DMS153 treated with DMSO at 0.1 percent for 48 hours (cell line): ENCODE measurements at regions not wholly inside any gene's neighbourhood (a gene's known extent, or its start where the extent isn't known, plus 50 kb on each side); places are given as distances from the start of the nearest gene placed in this dataset.

ENCODE experiments used
- DNase-seq: peaks from one replicate; lab custom pipeline; 2025; ENCODE audit not compliant: unreplicated experiment; lab: John Stamatoyannopoulos, UW

GRCh38 chr5:167759057-167759821 lies 532.2 kb upstream of the WWC1 start:
- no peak for DNase-seq

GRCh38 chr5:167763772-167764171 lies 527.7 kb upstream of the WWC1 start:
- no peak for DNase-seq

GRCh38 chr5:167764641-167765289 lies 526.7 kb upstream of the WWC1 start:
- DNase-seq, result no peak

GRCh38 chr5:167765352-167765751 lies 526.1 kb upstream of the WWC1 start:
- DNase-seq, result no peak

GRCh38 chr5:167766957-167767356 lies 524.5 kb upstream of the WWC1 start:
- no peak for DNase-seq

- no peak for DNase-seq
Measured at GRCh38 chr5:167767795-167768194, 523.6 kb upstream of the WWC1 start.

GRCh38 chr5:167769846-167770413 lies 521.5 kb upstream of the WWC1 start:
- no peak for DNase-seq

- DNase-seq, result no peak
Measured at GRCh38 chr5:167770461-167770860, 521.0 kb upstream of the WWC1 start.

- no peak for DNase-seq
Measured at GRCh38 chr5:167771571-167771970, 519.9 kb upstream of the WWC1 start.

- no peak for DNase-seq
Measured at GRCh38 chr5:167773668-167774301, 517.7 kb upstream of the WWC1 start.

- DNase-seq, result no peak
Measured at GRCh38 chr5:167777746-167778145, 513.7 kb upstream of the WWC1 start.

GRCh38 chr5:167778228-167778627 lies 513.2 kb upstream of the WWC1 start:
- no peak for DNase-seq

GRCh38 chr5:167779644-167780043 lies 511.8 kb upstream of the WWC1 start:
- no peak for DNase-seq

- DNase-seq, result no peak
Measured at GRCh38 chr5:167780177-167780576, 511.3 kb upstream of the WWC1 start.

- DNase-seq, result no peak
Measured at GRCh38 chr5:167783145-167783817, 508.2 kb upstream of the WWC1 start.

- DNase-seq, result no peak
Measured at GRCh38 chr5:167785106-167785505, 506.3 kb upstream of the WWC1 start.

- no peak for DNase-seq
Measured at GRCh38 chr5:167785901-167786300, 505.5 kb upstream of the WWC1 start.

- DNase-seq, result no peak
Measured at GRCh38 chr5:167786871-167787578, 504.4 kb upstream of the WWC1 start.

GRCh38 chr5:167790045-167790444 lies 501.4 kb upstream of the WWC1 start:
- no peak for DNase-seq

GRCh38 chr5:167790462-167791260 lies 500.8 kb upstream of the WWC1 start:
- DNase-seq, result no peak
